ENCODE measurements at regions not wholly inside any gene's neighbourhood (a gene's known extent, or its start where the extent isn't known, plus 50 kb on each side); places are given as distances from the start of the nearest gene placed in this dataset.

DNA sequence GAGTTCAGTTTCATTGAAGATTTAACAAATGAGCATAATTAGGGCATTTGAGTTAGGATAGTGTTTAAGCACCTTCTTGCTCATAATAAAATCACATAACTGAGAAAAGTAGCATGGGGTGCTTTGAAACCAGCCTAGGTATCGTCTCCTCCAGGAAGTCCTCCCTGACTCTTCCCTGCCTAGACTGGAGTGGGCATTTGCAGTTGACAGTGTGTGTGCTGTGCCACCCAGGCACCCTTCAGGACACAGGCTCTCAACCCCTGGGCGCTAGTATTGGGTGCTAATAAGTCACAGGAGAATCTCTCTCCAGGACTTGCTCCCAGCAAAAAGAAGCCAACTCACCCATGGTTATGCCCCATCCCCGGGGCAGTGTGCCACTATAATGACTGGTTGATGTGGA is 584.1 kb downstream of the INSC start:
- DNase-seq (no peak), ATAC-seq (ENCODE audit: insufficient read depth, low read depth) (no peak)
- Histone ChIP-seq H2AFZ (ENCODE audit: low read depth, low read length) (no peak overlapping the region), H3K79me2 (ENCODE audit: insufficient read depth, low read length) (no peaks in the 10 kb centered on the region), H3K4me3 (ENCODE audit: low read depth in 1 of 2, low read length in 2 of 2) (no peak overlapping the region), H3K27ac (ENCODE audit: low read length) (no peak overlapping the region), H3K9ac (ENCODE audit: low read depth, low read length) (no peak overlapping the region), H4K20me1 (ENCODE audit: insufficient read depth, low read length) (no peaks in the 10 kb centered on the region), H3K4me1 (ENCODE audit: insufficient read depth, low read length) (no peaks in the 10 kb centered on the region), H3K4me2 (ENCODE audit: insufficient read depth, low read length) (no peak overlapping the region), H3K27me3 (ENCODE audit: insufficient read depth, low read length, poor library complexity) (peaks cover 4% of the 10 kb centered on the region), H3K36me3 (ENCODE audit: insufficient read depth, low read length) (no peaks in the 10 kb centered on the region), H3K9me3 (ENCODE audit: insufficient read depth, low read length, severe bottlenecking) (no peaks in the 10 kb centered on the region)
- no peak for TF ChIP-seq EZH2 (IDR thresholded peaks at IDR 0.05; ENCODE audit: borderline replicate concordance, low read depth, low read length, severe bottlenecking)
- TF ChIP-seq, protein P1, sequence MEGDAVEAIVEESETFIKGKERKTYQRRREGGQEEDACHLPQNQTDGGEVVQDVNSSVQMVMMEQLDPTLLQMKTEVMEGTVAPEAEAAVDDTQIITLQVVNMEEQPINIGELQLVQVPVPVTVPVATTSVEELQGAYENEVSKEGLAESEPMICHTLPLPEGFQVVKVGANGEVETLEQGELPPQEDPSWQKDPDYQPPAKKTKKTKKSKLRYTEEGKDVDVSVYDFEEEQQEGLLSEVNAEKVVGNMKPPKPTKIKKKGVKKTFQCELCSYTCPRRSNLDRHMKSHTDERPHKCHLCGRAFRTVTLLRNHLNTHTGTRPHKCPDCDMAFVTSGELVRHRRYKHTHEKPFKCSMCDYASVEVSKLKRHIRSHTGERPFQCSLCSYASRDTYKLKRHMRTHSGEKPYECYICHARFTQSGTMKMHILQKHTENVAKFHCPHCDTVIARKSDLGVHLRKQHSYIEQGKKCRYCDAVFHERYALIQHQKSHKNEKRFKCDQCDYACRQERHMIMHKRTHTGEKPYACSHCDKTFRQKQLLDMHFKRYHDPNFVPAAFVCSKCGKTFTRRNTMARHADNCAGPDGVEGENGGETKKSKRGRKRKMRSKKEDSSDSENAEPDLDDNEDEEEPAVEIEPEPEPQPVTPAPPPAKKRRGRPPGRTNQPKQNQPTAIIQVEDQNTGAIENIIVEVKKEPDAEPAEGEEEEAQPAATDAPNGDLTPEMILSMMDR (IDR thresholded peaks at IDR 0.05; ENCODE audit: borderline replicate concordance, extremely low read depth, low read length, poor library complexity, severe bottlenecking), result no peak

DNA sequence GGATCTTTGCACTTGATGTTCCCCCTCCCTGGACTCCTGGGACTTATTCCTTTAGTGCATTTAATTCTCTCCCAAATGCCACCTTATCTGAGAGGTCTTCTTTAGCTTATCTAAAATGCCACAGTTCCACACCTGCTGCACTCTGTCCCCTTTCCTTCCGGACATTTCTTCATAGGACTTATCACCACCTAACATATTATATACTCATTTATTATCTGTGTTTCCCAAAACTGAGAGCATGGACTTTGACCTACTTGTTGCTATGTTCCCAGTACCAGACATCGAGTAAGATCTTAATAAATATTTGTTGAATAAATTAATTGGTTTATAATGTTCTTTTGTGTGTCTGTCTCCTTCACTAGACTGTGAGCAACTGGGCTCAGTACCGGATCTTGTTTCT is 585.3 kb downstream of the INSC start:
- H3K27me3 ChIP-seq (ENCODE audit: insufficient read depth, low read length, poor library complexity), result peaks cover 4% of the 10 kb centered on the region
- no peak overlapping the region for H3K27ac ChIP-seq (ENCODE audit: low read length)
- ATAC-seq (ENCODE audit: insufficient read depth, low read depth) (no peak), DNase-seq (no peak)
- H3K36me3 ChIP-seq (ENCODE audit: insufficient read depth, low read length), result no peaks in the 10 kb centered on the region
- no peak overlapping the region for H3K9ac ChIP-seq (ENCODE audit: low read depth, low read length)
- no peak overlapping the region for H3K4me3 ChIP-seq (ENCODE audit: low read depth in 1 of 2, low read length in 2 of 2)
- H3K9me3 ChIP-seq (ENCODE audit: insufficient read depth, low read length, severe bottlenecking), result no peaks in the 10 kb centered on the region
- H4K20me1 ChIP-seq (ENCODE audit: insufficient read depth, low read length), result no peaks in the 10 kb centered on the region
- H2AFZ ChIP-seq (ENCODE audit: low read depth, low read length), result no peak overlapping the region
- no peaks in the 10 kb centered on the region for H3K4me1 ChIP-seq (ENCODE audit: insufficient read depth, low read length)
- no peaks in the 10 kb centered on the region for H3K79me2 ChIP-seq (ENCODE audit: insufficient read depth, low read length)
- TF ChIP-seq EZH2 (IDR thresholded peaks at IDR 0.05; ENCODE audit: borderline replicate concordance, low read depth, low read length, severe bottlenecking), result no peak
- TF ChIP-seq, protein P1 (IDR thresholded peaks at IDR 0.05; ENCODE audit: borderline replicate concordance, extremely low read depth, low read length, poor library complexity, severe bottlenecking), result no peak
- H3K4me2 ChIP-seq (ENCODE audit: insufficient read depth, low read length), result no peak overlapping the region

DNA sequence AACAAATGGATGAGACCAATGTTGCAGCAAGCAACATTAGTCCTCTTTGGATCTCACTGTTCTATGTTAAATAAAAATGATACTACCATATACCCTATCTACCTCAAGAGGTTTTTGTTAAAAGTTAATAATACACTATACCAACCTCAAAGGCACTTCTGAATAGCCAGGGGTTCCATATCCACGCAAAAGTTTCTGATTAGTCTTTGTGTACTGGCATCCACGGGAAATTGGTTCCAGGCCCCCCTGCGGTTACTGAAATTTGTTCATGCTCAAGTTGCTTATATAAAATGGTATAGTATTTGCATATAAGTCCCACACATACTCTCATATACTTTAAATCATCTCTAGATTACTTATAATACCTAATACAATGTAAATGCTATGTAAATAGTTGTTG is 585.7 kb downstream of the INSC start:
- no peak overlapping the region for H3K27ac ChIP-seq (ENCODE audit: low read length)
- ATAC-seq (ENCODE audit: insufficient read depth, low read depth) (no peak), DNase-seq (no peak)
- H3K27me3 ChIP-seq (ENCODE audit: insufficient read depth, low read length, poor library complexity), result peaks cover 4% of the 10 kb centered on the region
- no peak overlapping the region for H3K4me3 ChIP-seq (ENCODE audit: low read depth in 1 of 2, low read length in 2 of 2)
- H3K4me1 ChIP-seq (ENCODE audit: insufficient read depth, low read length), result no peaks in the 10 kb centered on the region
- H2AFZ ChIP-seq (ENCODE audit: low read depth, low read length), result no peak overlapping the region
- H3K9me3 ChIP-seq (ENCODE audit: insufficient read depth, low read length, severe bottlenecking), result no peaks in the 10 kb centered on the region
- no peak for TF ChIP-seq EZH2 (IDR thresholded peaks at IDR 0.05; ENCODE audit: borderline replicate concordance, low read depth, low read length, severe bottlenecking)
- TF ChIP-seq, protein P1 (IDR thresholded peaks at IDR 0.05; ENCODE audit: borderline replicate concordance, extremely low read depth, low read length, poor library complexity, severe bottlenecking), result no peak
- H3K9ac ChIP-seq (ENCODE audit: low read depth, low read length), result no peak overlapping the region
- no peaks in the 10 kb centered on the region for H3K36me3 ChIP-seq (ENCODE audit: insufficient read depth, low read length)
- no peaks in the 10 kb centered on the region for H3K79me2 ChIP-seq (ENCODE audit: insufficient read depth, low read length)
- no peak overlapping the region for H3K4me2 ChIP-seq (ENCODE audit: insufficient read depth, low read length)
- H4K20me1 ChIP-seq (ENCODE audit: insufficient read depth, low read length), result no peaks in the 10 kb centered on the region

DNA sequence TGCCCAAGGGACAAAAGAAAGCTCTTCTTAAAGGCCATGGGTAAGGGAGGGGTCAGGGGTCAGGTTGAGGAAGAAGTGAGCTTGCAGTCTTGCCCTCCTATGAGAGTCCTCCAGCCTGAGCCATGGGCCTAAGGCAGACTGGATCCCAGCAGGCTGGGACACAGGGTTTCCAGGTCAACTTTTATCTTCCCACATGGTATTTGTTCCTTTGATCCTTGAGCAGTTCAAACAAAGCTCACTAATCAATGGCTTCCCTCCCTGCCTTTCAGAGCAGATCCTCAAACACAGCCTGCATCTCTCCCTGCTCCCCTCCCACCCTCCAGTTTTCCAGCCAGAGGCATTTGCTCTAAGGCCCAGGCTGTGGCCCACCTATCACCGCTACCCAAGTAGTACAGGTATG is 589.3 kb downstream of the INSC start:
- no peaks in the 10 kb centered on the region for H3K9me3 ChIP-seq (ENCODE audit: insufficient read depth, low read length, severe bottlenecking)
- no peaks in the 10 kb centered on the region for H3K36me3 ChIP-seq (ENCODE audit: insufficient read depth, low read length)
- H2AFZ ChIP-seq (ENCODE audit: low read depth, low read length), result no peak overlapping the region
- no peaks in the 10 kb centered on the region for H4K20me1 ChIP-seq (ENCODE audit: insufficient read depth, low read length)
- ATAC-seq (ENCODE audit: insufficient read depth, low read depth) (no peak), DNase-seq (no peak)
- no peak overlapping the region for H3K9ac ChIP-seq (ENCODE audit: low read depth, low read length)
- H3K4me3 ChIP-seq (ENCODE audit: low read depth in 1 of 2, low read length in 2 of 2), result no peak overlapping the region
- H3K27me3 ChIP-seq (ENCODE audit: insufficient read depth, low read length, poor library complexity), result peaks cover 4% of the 10 kb centered on the region
- no peaks in the 10 kb centered on the region for H3K79me2 ChIP-seq (ENCODE audit: insufficient read depth, low read length)
- TF ChIP-seq, protein P1 (IDR thresholded peaks at IDR 0.05; ENCODE audit: borderline replicate concordance, extremely low read depth, low read length, poor library complexity, severe bottlenecking), result no peak
- TF ChIP-seq EZH2 (IDR thresholded peaks at IDR 0.05; ENCODE audit: borderline replicate concordance, low read depth, low read length, severe bottlenecking), result no peak
- H3K4me1 ChIP-seq (ENCODE audit: insufficient read depth, low read length), result no peaks in the 10 kb centered on the region
- no peak overlapping the region for H3K4me2 ChIP-seq (ENCODE audit: insufficient read depth, low read length)
- H3K27ac ChIP-seq (ENCODE audit: low read length), result no peak overlapping the region
